ENCODE measurements at regions not wholly inside any gene's neighbourhood (a gene's known extent, or its start where the extent isn't known, plus 50 kb on each side); places are given as distances from the start of the nearest gene placed in this dataset.

- no peaks in the 10 kb centered on the region for H3K36me3 Mint-ChIP-seq
- no peaks in the 10 kb centered on the region for H3K9me3 Mint-ChIP-seq
- no peak for DNase-seq (ENCODE audit: low spot score in 2 of 2)
- no peak overlapping the region for H3K27ac Mint-ChIP-seq
- ATAC-seq: no peak
Measured at GRCh38 chr6:95208621-95209020, 368.7 kb upstream of the MANEA start.

- H3K36me3 Mint-ChIP-seq: no peaks in the 10 kb centered on the region
- H3K27ac Mint-ChIP-seq: no peak overlapping the region
- H3K9me3 Mint-ChIP-seq: no peaks in the 10 kb centered on the region
- no peak for ATAC-seq
- no peak for DNase-seq (ENCODE audit: low spot score in 2 of 2)
Measured at GRCh38 chr6:95209074-95209473, 368.3 kb upstream of the MANEA start.

DNA sequence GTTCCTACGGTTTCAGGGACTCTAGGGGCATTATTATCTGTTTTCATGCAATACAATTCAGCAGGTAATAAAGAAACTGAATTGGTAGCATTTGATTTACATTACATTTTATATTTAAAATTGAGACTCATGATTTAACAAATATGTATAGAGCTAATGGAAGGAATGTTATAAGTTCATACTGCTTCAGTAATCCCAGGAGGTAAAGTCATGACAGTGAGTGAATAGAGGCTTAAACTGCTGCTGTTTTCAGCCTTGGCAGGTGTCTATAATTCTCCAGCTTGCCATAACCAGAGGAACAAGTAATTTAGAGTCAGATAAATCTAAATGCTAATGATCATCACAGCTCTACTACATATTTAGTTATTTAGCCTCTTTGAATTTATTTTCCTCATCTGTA is 360.8 kb upstream of the MANEA start:
- no peak for ATAC-seq
- H3K27ac Mint-ChIP-seq: no peak overlapping the region

DNA sequence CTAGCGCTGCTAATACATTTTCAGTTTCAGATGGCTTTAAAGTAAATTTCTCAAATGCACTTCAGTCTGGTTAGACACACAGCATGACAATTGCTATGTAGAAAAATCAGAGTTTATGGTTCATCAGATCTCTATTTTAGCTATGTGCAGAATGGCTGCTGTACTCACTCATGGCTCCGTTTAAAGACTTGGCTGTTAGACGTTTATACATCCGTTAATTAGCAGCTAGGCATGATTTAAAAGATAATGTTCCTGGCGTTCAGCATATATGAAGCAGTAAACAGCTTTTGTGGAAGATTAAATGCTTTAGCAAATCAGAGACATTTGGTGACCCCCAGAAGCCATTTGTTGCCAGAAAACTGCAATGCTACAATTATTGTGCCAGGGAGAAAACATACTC is 350.0 kb upstream of the MANEA start:
- Mint-ChIP-seq H3K27ac (no peak overlapping the region), H3K36me3 (no peaks in the 10 kb centered on the region), H3K9me3 (no peaks in the 10 kb centered on the region)
- DNase-seq (ENCODE audit: low spot score in 2 of 2) (no peak), ATAC-seq (no peak)

More for the DNA sequence above, 360.8 kb upstream of the MANEA start:
- H3K9me3 Mint-ChIP-seq: no peaks in the 10 kb centered on the region
- H3K36me3 Mint-ChIP-seq: no peaks in the 10 kb centered on the region
- DNase-seq (ENCODE audit: low spot score in 2 of 2): no peak

DNA sequence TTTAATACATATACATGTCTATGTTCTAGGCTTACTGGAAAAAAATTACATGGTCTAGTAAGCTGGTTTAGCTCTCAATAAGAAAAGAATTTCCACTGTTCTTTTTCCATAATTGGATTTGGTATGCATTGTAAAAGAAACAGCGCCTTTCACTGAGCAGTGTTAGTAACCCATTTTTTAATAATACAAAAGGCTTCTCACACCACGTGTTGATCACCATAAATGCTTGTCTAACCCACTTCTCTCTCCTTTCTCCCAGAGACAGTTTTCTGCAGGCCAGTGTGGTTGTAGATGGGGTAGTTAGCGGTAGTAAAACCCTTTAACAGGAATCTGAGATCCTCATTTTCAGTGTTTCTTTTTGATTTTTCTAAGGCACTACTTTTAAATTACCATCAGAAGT is 348.7 kb upstream of the MANEA start:
- no peak overlapping the region for H3K27ac Mint-ChIP-seq
- H3K9me3 Mint-ChIP-seq: no peaks in the 10 kb centered on the region
- no peak for DNase-seq (ENCODE audit: low spot score in 2 of 2)
- ATAC-seq: no peak
- H3K36me3 Mint-ChIP-seq: no peaks in the 10 kb centered on the region

DNA sequence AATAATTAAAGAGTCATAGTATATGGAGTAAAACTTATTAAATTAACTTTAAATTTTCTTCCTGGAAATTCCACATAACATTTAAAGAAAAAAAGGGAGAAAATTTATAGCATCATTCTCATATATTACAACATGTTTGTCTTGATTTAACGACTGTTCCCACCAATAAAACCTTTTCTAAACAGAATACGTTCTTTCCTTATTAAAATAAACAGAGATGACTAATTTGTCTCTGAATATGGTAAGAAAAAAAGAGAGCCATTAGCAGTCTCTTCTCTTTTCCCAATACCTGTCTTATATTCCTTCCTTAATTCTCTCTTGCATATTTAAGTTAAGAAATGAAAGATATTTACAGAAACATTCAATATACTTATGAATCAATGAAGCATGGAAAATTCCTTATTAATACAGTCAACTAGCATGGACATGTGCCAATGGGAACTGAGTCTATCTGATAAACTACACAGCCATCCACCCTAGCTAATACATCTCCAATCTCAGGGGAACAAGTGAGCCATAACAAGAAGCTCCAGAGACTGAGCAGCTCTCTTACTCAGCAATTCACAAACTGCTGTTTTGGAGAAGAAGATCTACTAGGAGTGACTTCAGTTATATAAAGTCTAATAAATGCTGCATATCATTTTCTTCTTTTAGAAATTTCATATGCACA is 347.1 kb upstream of the MANEA start:
- Mint-ChIP-seq H3K9me3 (peaks cover 0 to 3% of the 10 kb centered on the region in 2 donors), H3K27ac (no peak overlapping the region), H3K36me3 (no peaks in the 10 kb centered on the region)
- no peak for DNase-seq (ENCODE audit: low spot score in 2 of 2)
- ATAC-seq: no peak

- ATAC-seq (no peak), DNase-seq (ENCODE audit: low spot score in 2 of 2) (no peak)
- H3K9me3 Mint-ChIP-seq: peaks cover 0 to 3% of the 10 kb centered on the region in 2 donors
- no peaks in the 10 kb centered on the region for H3K36me3 Mint-ChIP-seq
- H3K27ac Mint-ChIP-seq: no peak overlapping the region
Measured at GRCh38 chr6:95231416-95231815, 345.9 kb upstream of the MANEA start.

GRCh38 chr6:95232446-95232845 is 344.9 kb upstream of the MANEA start:
- no peaks in the 10 kb centered on the region for H3K36me3 Mint-ChIP-seq
- ATAC-seq: no peak
- no peak for DNase-seq (ENCODE audit: low spot score in 2 of 2)
- no peak overlapping the region for H3K27ac Mint-ChIP-seq
- peaks cover 0 to 3% of the 10 kb centered on the region in 2 donors for H3K9me3 Mint-ChIP-seq

- Mint-ChIP-seq H3K27ac (no peak overlapping the region), H3K9me3 (peaks cover 0 to 3% of the 10 kb centered on the region in 2 donors), H3K36me3 (no peaks in the 10 kb centered on the region)
- ATAC-seq: no peak
- DNase-seq (ENCODE audit: low spot score in 2 of 2): no peak
Measured at GRCh38 chr6:95233879-95234278, 343.5 kb upstream of the MANEA start.

GRCh38 chr6:95240514-95240913 is 336.8 kb upstream of the MANEA start:
- no peak for DNase-seq (ENCODE audit: low spot score in 2 of 2)
- Mint-ChIP-seq H3K27ac (no peak overlapping the region), H3K36me3 (no peaks in the 10 kb centered on the region), H3K9me3 (no peaks in the 10 kb centered on the region)
- no peak for ATAC-seq

- no peaks in the 10 kb centered on the region for H3K36me3 Mint-ChIP-seq
- no peak for DNase-seq (ENCODE audit: low spot score in 2 of 2)
- no peak overlapping the region for H3K27ac Mint-ChIP-seq
- no peaks in the 10 kb centered on the region for H3K9me3 Mint-ChIP-seq
- no peak for ATAC-seq
Measured at GRCh38 chr6:95242560-95242959, 334.8 kb upstream of the MANEA start.

- no peaks in the 10 kb centered on the region for H3K9me3 Mint-ChIP-seq
Measured at GRCh38 chr6:95243053-95243452, 334.3 kb upstream of the MANEA start.

GRCh38 chr6:95244751-95245150 is 332.6 kb upstream of the MANEA start:
- ATAC-seq: no peak
- H3K9me3 Mint-ChIP-seq: no peaks in the 10 kb centered on the region
- no peak overlapping the region for H3K27ac Mint-ChIP-seq
- no peak for DNase-seq (ENCODE audit: low spot score in 2 of 2)
- H3K36me3 Mint-ChIP-seq: no peaks in the 10 kb centered on the region

More at GRCh38 chr6:95243053-95243452, 334.3 kb upstream of the MANEA start:
- ATAC-seq (no peak), DNase-seq (ENCODE audit: low spot score in 2 of 2) (no peak)
- Mint-ChIP-seq H3K36me3 (no peaks in the 10 kb centered on the region), H3K27ac (no peak overlapping the region)

DNA sequence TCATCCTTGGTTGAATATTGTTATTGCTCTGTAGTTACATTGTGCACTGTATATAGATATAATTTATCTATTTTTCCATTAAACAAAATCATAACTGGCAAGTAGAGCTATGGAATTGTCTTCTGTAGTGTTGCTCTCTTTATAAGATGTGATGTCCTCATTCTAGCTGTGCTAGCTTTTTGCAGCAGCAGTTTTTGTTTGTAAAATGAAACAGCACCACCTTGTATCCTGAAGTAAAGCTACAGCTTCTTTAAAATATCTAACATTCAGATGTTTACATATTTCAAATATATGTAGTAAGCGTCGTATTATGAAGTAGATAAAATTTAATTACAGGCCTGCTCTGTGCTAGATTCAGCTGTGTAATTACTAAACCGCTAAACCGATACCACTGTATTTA is 328.8 kb upstream of the MANEA start:
- H3K36me3 Mint-ChIP-seq: no peaks in the 10 kb centered on the region
- no peak overlapping the region for H3K27ac Mint-ChIP-seq
- DNase-seq (ENCODE audit: low spot score in 2 of 2): no peak
- no peak for ATAC-seq
- H3K9me3 Mint-ChIP-seq: no peaks in the 10 kb centered on the region

DNA sequence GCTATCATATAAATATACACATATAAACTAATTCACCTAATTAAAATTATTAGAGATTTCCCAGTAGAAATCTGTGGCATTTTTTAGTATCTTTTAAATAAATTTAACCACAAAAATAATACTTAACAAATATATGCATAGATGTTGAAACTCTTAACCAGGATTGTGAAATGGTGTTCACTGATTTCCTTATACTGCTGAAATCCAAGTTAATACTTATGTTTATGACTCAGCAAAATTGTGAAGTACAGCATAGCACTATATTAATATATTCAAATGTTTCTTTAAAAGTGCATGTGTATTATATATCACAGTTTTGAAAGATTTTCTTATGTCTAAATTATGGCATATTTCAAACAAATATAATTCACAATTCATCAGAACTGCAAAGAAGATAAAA is 328.2 kb upstream of the MANEA start:
- Mint-ChIP-seq H3K36me3 (no peaks in the 10 kb centered on the region), H3K27ac (no peak overlapping the region), H3K9me3 (no peaks in the 10 kb centered on the region)
- ATAC-seq (no peak), DNase-seq (ENCODE audit: low spot score in 2 of 2) (no peak)

DNA sequence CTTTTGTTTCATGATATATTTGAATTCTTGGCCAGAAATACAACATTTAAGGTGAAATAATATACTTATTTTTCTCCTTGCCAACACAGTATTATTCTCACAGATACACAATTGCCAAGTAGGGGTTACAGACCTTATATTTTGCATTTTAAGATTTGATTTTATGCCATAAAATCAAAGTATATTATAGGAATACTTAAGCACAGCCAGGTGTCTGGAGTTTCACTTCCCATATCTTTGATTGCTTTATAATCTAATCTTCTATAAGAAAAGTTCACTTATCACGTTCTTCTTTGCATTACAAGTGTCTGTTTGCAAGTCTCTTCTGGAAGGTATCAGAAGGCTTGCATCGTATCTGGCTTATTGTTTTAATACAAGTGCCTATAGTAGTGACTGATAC is 327.7 kb upstream of the MANEA start:
- H3K36me3 Mint-ChIP-seq: no peaks in the 10 kb centered on the region
- ATAC-seq (no peak), DNase-seq (ENCODE audit: low spot score in 2 of 2) (no peak)
- no peaks in the 10 kb centered on the region for H3K9me3 Mint-ChIP-seq
- H3K27ac Mint-ChIP-seq: no peak overlapping the region

- no peak for ATAC-seq
- no peak overlapping the region for H3K27ac Mint-ChIP-seq
- no peak for DNase-seq (ENCODE audit: low spot score in 2 of 2)
- no peaks in the 10 kb centered on the region for H3K36me3 Mint-ChIP-seq
- H3K9me3 Mint-ChIP-seq: peaks cover 0 to 5% of the 10 kb centered on the region in 2 donors
Measured at GRCh38 chr6:95263840-95264239, 313.5 kb upstream of the MANEA start.

- no peak for ATAC-seq
- DNase-seq (ENCODE audit: low spot score in 2 of 2): no peak
- Mint-ChIP-seq H3K9me3 (no peaks in the 10 kb centered on the region), H3K27ac (no peak overlapping the region), H3K36me3 (no peaks in the 10 kb centered on the region)
Measured at GRCh38 chr6:95266537-95267258, 310.6 kb upstream of the MANEA start.
